Activated T-helper 17 cell treated with anti-CD3 and anti-CD28 coated beads, Interleukin-2, amount 50 U/mL, for 72 hours (primary cell): ENCODE measurements at regions not wholly inside any gene's neighbourhood (a gene's known extent, or its start where the extent isn't known, plus 50 kb on each side); places are given as distances from the start of the nearest gene placed in this dataset.

Experiments used
- ATAC-seq: fragments of 150-1000 bp; cut with Tn5 transposase; replicated peaks from 2 replicates; pipeline ENCODE4 v1.10.0; 2021; ENCODE audit warnings: mild to moderate bottlenecking, moderate library complexity
- H3K27ac Mint-ChIP-seq: one replicate; pipeline ENCODE4 v1.8.0; 2022; ENCODE audit warnings: mixed read lengths
- H3K27me3 Mint-ChIP-seq: one replicate; pipeline ENCODE4 v1.8.0; 2022; ENCODE audit warnings: mixed read lengths
- H3K36me3 Mint-ChIP-seq: one replicate; pipeline ENCODE4 v1.8.0; 2022; ENCODE audit warnings: low read depth, mild to moderate bottlenecking, mixed read lengths
- H3K4me1 Mint-ChIP-seq: one replicate; pipeline ENCODE4 v1.8.0; 2022; ENCODE audit warnings: mixed read lengths
- H3K4me3 Mint-ChIP-seq: one replicate; pipeline ENCODE4 v1.8.0; 2022; ENCODE audit warnings: mild to moderate bottlenecking, mixed read lengths
- H3K9me3 Mint-ChIP-seq: one replicate; pipeline ENCODE4 v1.8.0; 2022; ENCODE audit warnings: mixed read lengths

GRCh38 chr14:44372807-44373489, 134.1 kb downstream of the FSCB start:
- Mint-ChIP-seq H3K27ac (no peak overlapping the region), H3K9me3 (peaks cover 18% of the 10 kb centered on the region), H3K4me3 (no peak overlapping the region), H3K27me3 (no peaks in the 10 kb centered on the region), H3K36me3 (no peaks in the 10 kb centered on the region), H3K4me1 (no peaks in the 10 kb centered on the region)
- ATAC-seq = no peak

GRCh38 chr14:44372231-44372630, 134.9 kb downstream of the FSCB start:
- Mint-ChIP-seq H3K9me3 (peaks cover 21% of the 10 kb centered on the region), H3K4me1 (no peaks in the 10 kb centered on the region), H3K4me3 (no peak overlapping the region)

GRCh38 chr14:44370727-44371126, 136.4 kb downstream of the FSCB start:
- Mint-ChIP-seq H3K36me3 (no peaks in the 10 kb centered on the region), H3K27me3 (no peaks in the 10 kb centered on the region), H3K27ac (no peak overlapping the region), H3K9me3 (peaks cover 22% of the 10 kb centered on the region), H3K4me1 (no peaks in the 10 kb centered on the region), H3K4me3 (no peak overlapping the region)
- ATAC-seq = no peak

More at GRCh38 chr14:44372231-44372630, 134.9 kb downstream of the FSCB start:
- no peaks in the 10 kb centered on the region for H3K36me3 Mint-ChIP-seq
- H3K27ac Mint-ChIP-seq = no peak overlapping the region
- no peak for ATAC-seq
- no peaks in the 10 kb centered on the region for H3K27me3 Mint-ChIP-seq

- Mint-ChIP-seq H3K4me1 (no peaks in the 10 kb centered on the region), H3K9me3 (peaks cover 26% of the 10 kb centered on the region), H3K27me3 (no peaks in the 10 kb centered on the region), H3K36me3 (no peaks in the 10 kb centered on the region), H3K27ac (no peak overlapping the region), H3K4me3 (no peak overlapping the region)
- ATAC-seq = no peak
These were observed 137.5 kb downstream of the FSCB start for GRCh38 chr14:44369401-44370123.

- H3K4me3 Mint-ChIP-seq = no peak overlapping the region
- peaks cover 23% of the 10 kb centered on the region for H3K9me3 Mint-ChIP-seq
- no peak for ATAC-seq
- no peak overlapping the region for H3K27ac Mint-ChIP-seq
- H3K36me3 Mint-ChIP-seq = no peaks in the 10 kb centered on the region
- H3K27me3 Mint-ChIP-seq = no peaks in the 10 kb centered on the region
- H3K4me1 Mint-ChIP-seq = no peaks in the 10 kb centered on the region
These were observed 146.0 kb downstream of the FSCB start for GRCh38 chr14:44361083-44361482.

- H3K36me3 Mint-ChIP-seq = no peaks in the 10 kb centered on the region
- no peak for ATAC-seq
- no peaks in the 10 kb centered on the region for H3K27me3 Mint-ChIP-seq
These were observed 153.3 kb downstream of the FSCB start for GRCh38 chr14:44353805-44354204.

GRCh38 chr14:44352201-44352600, 154.9 kb downstream of the FSCB start:
- no peaks in the 10 kb centered on the region for H3K4me1 Mint-ChIP-seq
- H3K4me3 Mint-ChIP-seq = no peak overlapping the region
- H3K9me3 Mint-ChIP-seq = peaks cover 15% of the 10 kb centered on the region
- ATAC-seq = no peak
- no peaks in the 10 kb centered on the region for H3K36me3 Mint-ChIP-seq
- no peak overlapping the region for H3K27ac Mint-ChIP-seq
- no peaks in the 10 kb centered on the region for H3K27me3 Mint-ChIP-seq

More at GRCh38 chr14:44353805-44354204, 153.3 kb downstream of the FSCB start:
- no peak overlapping the region for H3K27ac Mint-ChIP-seq
- peaks cover 12% of the 10 kb centered on the region for H3K9me3 Mint-ChIP-seq
- no peak overlapping the region for H3K4me3 Mint-ChIP-seq
- H3K4me1 Mint-ChIP-seq = no peaks in the 10 kb centered on the region

GRCh38 chr14:44347316-44347715, 159.8 kb downstream of the FSCB start:
- H3K4me1 Mint-ChIP-seq = no peaks in the 10 kb centered on the region
- no peak for ATAC-seq
- no peaks in the 10 kb centered on the region for H3K36me3 Mint-ChIP-seq
- H3K4me3 Mint-ChIP-seq = no peak overlapping the region
- H3K9me3 Mint-ChIP-seq = peaks cover 9% of the 10 kb centered on the region
- H3K27me3 Mint-ChIP-seq = no peaks in the 10 kb centered on the region
- H3K27ac Mint-ChIP-seq = no peak overlapping the region

GRCh38 chr14:44341116-44341515, 166.0 kb downstream of the FSCB start:
- Mint-ChIP-seq H3K4me1 (no peaks in the 10 kb centered on the region), H3K27me3 (no peaks in the 10 kb centered on the region), H3K36me3 (no peaks in the 10 kb centered on the region), H3K9me3 (no peaks in the 10 kb centered on the region), H3K4me3 (no peak overlapping the region), H3K27ac (no peak overlapping the region)
- ATAC-seq = no peak

- no peak overlapping the region for H3K27ac Mint-ChIP-seq
These were observed 167.2 kb downstream of the FSCB start for GRCh38 chr14:44339862-44340261.

GRCh38 chr14:44339231-44339630, 167.9 kb downstream of the FSCB start:
- Mint-ChIP-seq H3K27ac (no peak overlapping the region), H3K36me3 (no peaks in the 10 kb centered on the region), H3K4me1 (no peaks in the 10 kb centered on the region), H3K27me3 (no peaks in the 10 kb centered on the region), H3K4me3 (no peak overlapping the region), H3K9me3 (no peaks in the 10 kb centered on the region)
- ATAC-seq = no peak

More at GRCh38 chr14:44339862-44340261, 167.2 kb downstream of the FSCB start:
- Mint-ChIP-seq H3K4me3 (no peak overlapping the region), H3K36me3 (no peaks in the 10 kb centered on the region), H3K27me3 (no peaks in the 10 kb centered on the region), H3K9me3 (no peaks in the 10 kb centered on the region), H3K4me1 (no peaks in the 10 kb centered on the region)
- ATAC-seq = no peak

GRCh38 chr14:44317441-44317746, 189.7 kb downstream of the FSCB start:
- Mint-ChIP-seq H3K4me3 (no peak overlapping the region), H3K36me3 (no peaks in the 10 kb centered on the region), H3K27ac (no peak overlapping the region), H3K27me3 (no peaks in the 10 kb centered on the region), H3K4me1 (no peaks in the 10 kb centered on the region), H3K9me3 (peaks cover 10% of the 10 kb centered on the region)
- no peak for ATAC-seq

GRCh38 chr14:44316647-44317440, 190.2 kb downstream of the FSCB start:
- peak; percentile 100 for ATAC-seq
- H3K4me3 Mint-ChIP-seq = no peak overlapping the region
- H3K36me3 Mint-ChIP-seq = no peaks in the 10 kb centered on the region
- no peak overlapping the region for H3K27ac Mint-ChIP-seq
- H3K9me3 Mint-ChIP-seq = peaks cover 12% of the 10 kb centered on the region
- H3K27me3 Mint-ChIP-seq = no peaks in the 10 kb centered on the region
- no peaks in the 10 kb centered on the region for H3K4me1 Mint-ChIP-seq

GRCh38 chr14:44309331-44309730, 197.8 kb downstream of the FSCB start:
- no peak overlapping the region for H3K27ac Mint-ChIP-seq
- no peak for ATAC-seq
- no peak overlapping the region for H3K4me3 Mint-ChIP-seq
- H3K4me1 Mint-ChIP-seq = no peaks in the 10 kb centered on the region
- H3K27me3 Mint-ChIP-seq = no peaks in the 10 kb centered on the region
- peaks cover 3% of the 10 kb centered on the region for H3K9me3 Mint-ChIP-seq
- no peaks in the 10 kb centered on the region for H3K36me3 Mint-ChIP-seq

- H3K4me3 Mint-ChIP-seq = no peak overlapping the region
- no peaks in the 10 kb centered on the region for H3K4me1 Mint-ChIP-seq
- no peak for ATAC-seq
- no peak overlapping the region for H3K27ac Mint-ChIP-seq
- H3K36me3 Mint-ChIP-seq = no peaks in the 10 kb centered on the region
- peaks cover 8% of the 10 kb centered on the region for H3K9me3 Mint-ChIP-seq
- no peaks in the 10 kb centered on the region for H3K27me3 Mint-ChIP-seq
These were observed 206.2 kb downstream of the FSCB start for GRCh38 chr14:44300916-44301315.
